Gastroesophageal sphincter (tissue), 4 donors: ENCODE measurements at regions not wholly inside any gene's neighbourhood (a gene's known extent, or its start where the extent isn't known, plus 50 kb on each side); places are given as distances from the start of the nearest gene placed in this dataset.

Experiments
- ATAC-seq: fragments of 150-250 bp; one replicate; pipeline ENCODE4 v1.9.1; 2016; ENCODE audit warnings: mild to moderate bottlenecking, moderate library complexity
- H3K27ac ChIP-seq, 4 donors: fragments of 200-600 bp; sonication (generic) in 3 of 4; 1 replicate in 3 of 4; 2 replicates in 1 of 4; pipeline ENCODE4 v1.5.1; 2016 to 2019
- H3K27me3 ChIP-seq: fragments of 200-600 bp; sonication (generic); one replicate; pipeline ENCODE4 v1.5.1; 2019
- H3K36me3 ChIP-seq, 2 donors: fragments of 200-600 bp; sonication (generic); one replicate each; pipeline ENCODE4 v1.5.1; 2019; ENCODE audit warnings: control low read depth in 1 of 2
- H3K4me1 ChIP-seq, 3 donors: fragments of 200-600 bp; sonication (generic); 1 replicate in 2 of 3; 2 replicates in 1 of 3; pipeline ENCODE4 v1.5.1; 2016 to 2019; ENCODE audit warnings: control low read depth in 2 of 3
- H3K4me3 ChIP-seq, 2 donors: fragments of 200-600 bp; sonication (generic); one replicate each; pipeline ENCODE4 v1.5.1; 2019; ENCODE audit warnings: mild to moderate bottlenecking in 1 of 2, moderate library complexity in 1 of 2
- H3K9me3 ChIP-seq, 3 donors: fragments of 200-600 bp; sonication (generic); one replicate each; pipeline ENCODE4 v1.5.1; 2017 to 2019; ENCODE audit warnings: control low read depth in 2 of 3
- CTCF ChIP-seq, 4 experiments: fragments of 200-600 bp in 2 of 4; fragments of 450-650 bp in 2 of 4; sonication (generic) in 1 of 4; IDR thresholded peaks; one replicate each; pipeline ENCODE4 v1.5.1; 2017 to 2019; ENCODE audit warnings: antibody characterized with exemption in 4 of 4, mild to moderate bottlenecking in 2 of 4, moderate library complexity in 2 of 4
- EP300 ChIP-seq: sonication (generic); formaldehyde crosslinking; IDR thresholded peaks from one replicate; pipeline ENCODE4 v1.6.1; 2017; ENCODE audit warnings: antibody characterized with exemption, mild to moderate bottlenecking
- POLR2A ChIP-seq, 2 donors: fragments of 450-650 bp; IDR thresholded peaks; one replicate each; pipeline ENCODE4 v1.6.1; 2017; ENCODE audit warnings: antibody characterized with exemption in 2 of 2, mild to moderate bottlenecking in 2 of 2, moderate library complexity in 1 of 2
- POLR2AphosphoS5 ChIP-seq: sonication (generic); formaldehyde crosslinking; IDR thresholded peaks from one replicate; pipeline ENCODE4 v1.6.1; 2017; ENCODE audit warnings: antibody characterized with exemption
- WGBS, 2 donors: methylation state at CpG; one replicate each; pipeline ENCODE4 v1.1.5; 2018; ENCODE audit warnings: low coverage in 1 of 2; 5-methylcytosine and 5-hydroxymethylcytosine counted together

DNA sequence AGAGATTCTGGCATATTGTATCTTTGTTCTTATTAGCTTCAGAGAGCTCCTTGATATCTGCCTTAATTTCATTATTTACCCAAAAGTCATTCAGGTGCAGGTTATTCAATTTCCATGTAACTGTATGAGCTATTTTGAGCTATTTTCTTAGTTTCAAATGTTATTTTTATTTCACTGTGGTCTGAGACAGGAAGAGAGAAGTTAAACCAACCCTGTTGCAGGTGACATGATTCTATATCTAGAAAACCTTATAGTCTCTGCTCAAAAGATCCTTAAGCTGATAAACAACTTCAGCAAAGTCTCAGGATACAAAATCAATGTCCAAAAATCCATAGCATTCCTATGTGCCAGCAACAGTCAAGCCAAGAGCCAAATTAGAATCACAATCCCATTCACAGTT is 1644.0 kb upstream of the B3GALT2 start:
- ATAC-seq = no peak

DNA sequence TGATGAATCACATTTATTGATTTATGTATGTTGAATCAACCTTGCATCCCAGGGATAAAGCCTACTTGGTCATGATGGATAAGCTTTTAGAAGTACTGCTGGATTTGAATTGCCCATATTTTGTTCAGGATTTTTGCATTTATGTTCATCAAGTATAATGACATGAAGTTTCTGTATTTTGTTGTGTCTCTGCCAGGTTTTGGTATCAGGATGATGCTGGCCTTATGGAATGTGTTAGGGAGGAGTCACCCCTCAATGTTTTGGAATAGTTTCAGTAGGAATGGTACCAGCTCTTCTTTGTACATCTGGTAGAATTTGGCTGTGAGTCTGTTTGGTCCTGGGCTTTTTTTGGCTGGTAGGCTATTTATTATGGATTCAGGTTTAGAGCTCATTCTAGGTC is 1643.1 kb upstream of the B3GALT2 start:
- Histone ChIP-seq H3K36me3 (no peaks in the 10 kb centered on the region), H3K4me1 (no peaks in the 10 kb centered on the region), H3K9me3 (no peaks in the 10 kb centered on the region), H3K4me3 (no peak overlapping the region), H3K27me3 (no peaks in the 10 kb centered on the region), H3K27ac (no peak overlapping the region)
- no peak for ATAC-seq
- TF ChIP-seq EP300 (no peak), CTCF (IDR thresholded peaks at IDR 0.05) (no peak)

More for the DNA sequence above, 1644.0 kb upstream of the B3GALT2 start:
- Histone ChIP-seq H3K4me1 (no peaks in the 10 kb centered on the region), H3K27me3 (no peaks in the 10 kb centered on the region), H3K9me3 (no peaks in the 10 kb centered on the region), H3K36me3 (no peaks in the 10 kb centered on the region), H3K4me3 (no peak overlapping the region), H3K27ac (no peak overlapping the region)
- TF ChIP-seq POLR2AphosphoS5 (no peak), POLR2A (IDR thresholded peaks at IDR 0.05) (no peak), EP300 (no peak)

GRCh38 chr1:194825382-194825781 is 1639.0 kb upstream of the B3GALT2 start:
- Histone ChIP-seq H3K27ac (no peak overlapping the region), H3K4me3 (no peak overlapping the region), H3K27me3 (no peaks in the 10 kb centered on the region), H3K36me3 (no peaks in the 10 kb centered on the region), H3K4me1 (no peaks in the 10 kb centered on the region), H3K9me3 (no peaks in the 10 kb centered on the region)
- TF ChIP-seq POLR2A (IDR thresholded peaks at IDR 0.05) (no peak), EP300 (no peak), POLR2AphosphoS5 (no peak), CTCF (IDR thresholded peaks at IDR 0.05) (no peak)
- 82 to 85% methylated on average over 1 of the region's 1 CpG for WGBS, 2 donors
- no peak for ATAC-seq

GRCh38 chr1:194821091-194821490 is 1634.7 kb upstream of the B3GALT2 start:
- no peak for ATAC-seq
- no peak overlapping the region for H3K27ac ChIP-seq
- H3K9me3 ChIP-seq = no peaks in the 10 kb centered on the region
- H3K36me3 ChIP-seq = no peaks in the 10 kb centered on the region
- WGBS, 2 donors = 89 to 92% methylated on average over 1 of the region's 1 CpG
- no peaks in the 10 kb centered on the region for H3K4me1 ChIP-seq
- H3K27me3 ChIP-seq = no peaks in the 10 kb centered on the region
- TF ChIP-seq POLR2A (IDR thresholded peaks at IDR 0.05) = no peak
- TF ChIP-seq CTCF (IDR thresholded peaks at IDR 0.05) = no peak
- TF ChIP-seq EP300 = no peak
- TF ChIP-seq POLR2AphosphoS5 = no peak
- H3K4me3 ChIP-seq = no peak overlapping the region

DNA sequence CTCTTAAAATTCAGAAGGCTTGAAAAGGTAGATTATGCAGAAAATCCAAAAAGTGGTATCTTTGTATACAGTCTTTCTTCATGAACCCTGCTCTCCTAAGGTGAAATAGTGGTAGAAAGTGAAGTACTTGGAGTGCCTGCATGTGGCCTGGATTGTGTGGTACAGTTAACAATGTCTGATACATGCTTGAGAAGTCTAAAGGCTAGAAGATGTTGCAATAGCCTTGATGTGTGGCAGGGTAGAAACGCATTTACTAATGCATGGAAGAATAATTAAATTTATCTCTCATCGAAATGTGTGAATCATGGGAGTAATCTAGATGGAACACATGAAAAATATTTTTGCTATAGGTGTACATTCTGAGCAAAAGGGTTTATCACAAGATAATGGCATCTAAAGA is 1632.3 kb upstream of the B3GALT2 start:
- H3K36me3 ChIP-seq = no peaks in the 10 kb centered on the region
- no peak for ATAC-seq
- no peaks in the 10 kb centered on the region for H3K4me1 ChIP-seq
- no peak overlapping the region for H3K27ac ChIP-seq
- no peak overlapping the region for H3K4me3 ChIP-seq
- no peaks in the 10 kb centered on the region for H3K9me3 ChIP-seq
- TF ChIP-seq CTCF (IDR thresholded peaks at IDR 0.05) (no peak), POLR2AphosphoS5 (no peak), EP300 (no peak), POLR2A (IDR thresholded peaks at IDR 0.05) (no peak)
- no peaks in the 10 kb centered on the region for H3K27me3 ChIP-seq
- 90 to 100% methylated on average over 2 of the region's 2 CpGs for WGBS, 2 donors

DNA sequence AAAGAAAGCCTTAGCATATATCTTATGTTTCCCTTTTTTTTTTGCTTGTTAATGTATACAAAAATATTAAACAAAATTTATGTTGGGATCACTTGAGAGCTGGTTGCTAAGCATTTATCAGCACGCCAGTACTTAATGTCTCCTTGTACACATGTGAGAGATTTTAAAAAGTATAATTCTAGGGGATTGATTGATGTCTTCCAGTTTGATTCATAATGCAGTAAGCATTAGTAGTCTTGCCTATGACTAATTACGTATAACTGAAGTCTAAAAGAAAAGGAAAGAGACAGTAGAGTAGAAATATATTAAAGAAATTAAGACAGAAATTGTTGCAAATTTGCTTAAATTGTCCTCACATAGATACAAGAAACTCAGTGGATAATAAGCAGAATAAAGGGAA is 1630.4 kb upstream of the B3GALT2 start:
- H3K4me3 ChIP-seq = no peak overlapping the region
- no peaks in the 10 kb centered on the region for H3K36me3 ChIP-seq
- H3K4me1 ChIP-seq = no peaks in the 10 kb centered on the region
- no peaks in the 10 kb centered on the region for H3K27me3 ChIP-seq
- H3K27ac ChIP-seq = no peak overlapping the region
- 37 to 93% methylated on average over 2 of the region's 2 CpGs for WGBS, 2 donors
- no peak for ATAC-seq
- no peaks in the 10 kb centered on the region for H3K9me3 ChIP-seq
- TF ChIP-seq EP300 (no peak), POLR2AphosphoS5 (no peak), CTCF (IDR thresholded peaks at IDR 0.05) (no peak), POLR2A (IDR thresholded peaks at IDR 0.05) (no peak)
